ENCODE measurements at regions not wholly inside any gene's neighbourhood (a gene's known extent, or its start where the extent isn't known, plus 50 kb on each side); places are given as distances from the start of the nearest gene placed in this dataset.

DNA sequence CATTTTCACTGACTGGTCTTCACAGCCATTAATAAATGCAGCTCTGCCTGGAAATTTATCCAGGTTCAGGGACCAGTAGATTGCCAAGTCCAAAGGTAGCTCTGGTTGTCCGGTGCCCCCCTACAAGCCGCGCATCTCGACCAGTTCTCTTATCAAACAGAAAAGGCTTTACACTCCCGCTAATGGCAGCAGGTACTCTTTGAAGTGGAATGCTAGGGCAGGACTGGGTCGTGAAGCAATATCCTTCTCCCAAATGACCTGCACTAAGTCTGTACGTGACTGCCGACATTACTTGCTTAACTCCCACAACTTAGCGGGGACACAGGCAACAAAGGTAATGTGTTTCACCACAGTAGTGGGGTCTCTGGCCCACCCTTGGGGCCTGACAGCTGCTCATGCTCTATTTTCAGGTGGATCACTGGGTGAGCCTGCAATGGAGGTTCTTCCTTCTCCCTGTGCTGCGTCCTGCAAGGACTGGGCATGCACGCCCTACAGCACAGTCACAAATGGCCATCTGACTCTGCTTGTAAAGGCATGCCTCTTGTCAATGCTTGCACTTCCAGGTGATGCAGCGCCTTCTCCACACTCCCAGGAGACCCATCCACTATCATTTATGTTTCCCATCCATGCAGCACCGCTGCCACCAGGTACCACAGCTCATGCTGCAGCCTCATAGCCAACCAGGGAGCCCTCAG lies 96.1 kb upstream of the CTSC start:
- peaks cover 0 to 30% of the 10 kb centered on the region in 2 experiments; a peak in 3 of 5 replicates for H3K4me1 ChIP-seq (replicated peaks in 1 of 2; ENCODE audit: control insufficient read depth in 2 of 2, insufficient read depth in 2 of 2, low read length in 2 of 2)
- ChIA-PET CTCF (ENCODE audit: low intra/inter-chr PET ratio) (no interaction called here), POLR2A (no interaction called here)
- WGBS (ENCODE audit: insufficient coverage, low coverage, missing lambda C conversion rate): 53% methylated on average over 12 of the region's 13 CpGs
- no peak for ATAC-seq
- no peak overlapping the region for H3K4me2 ChIP-seq (ENCODE audit: insufficient read depth, low read length)
- no peaks in the 10 kb centered on the region for H4K20me1 ChIP-seq (replicated peaks; ENCODE audit: control insufficient read depth, insufficient read depth, low read length)
- BruUV-seq (replicated peaks): no TSS peak
- no peak overlapping the region; a peak in 1 of 4 replicates for H3K9ac ChIP-seq (ENCODE audit: insufficient read depth in 1 of 2, low read depth in 2 of 2, low read length in 2 of 2)
- H3K36me3 ChIP-seq (ENCODE audit: control insufficient read depth, insufficient read depth, low read length): no peaks in the 10 kb centered on the region
- peak overlapping the region; percentile 73; the same call in 1 of the 2 replicates for H2AFZ ChIP-seq (ENCODE audit: low read depth, low read length)
- DNase-seq (ENCODE audit: extremely low read depth in 1 of 4, low spot score in 3 of 4): no peak
- in situ Hi-C loops (cut with MboI) (no loop called here), intact Hi-C loops (cut with micrococcal nuclease) (loop anchor here (1.0 kb wide), 1 partner anchor 330 kb away; no protein-coding TSS in a partner anchor)
- H3K9me1 ChIP-seq (ENCODE audit: control insufficient read depth, insufficient read depth, low read length): no peaks in the 10 kb centered on the region
- FAIRE-seq: no peak
- H3K4me3 ChIP-seq: no peak overlapping the region
- H3K9me3 ChIP-seq (replicated peaks; ENCODE audit: control insufficient read depth, insufficient read depth, low read depth, low read length): no peaks in the 10 kb centered on the region
- H3K79me2 ChIP-seq (ENCODE audit: control insufficient read depth, insufficient read depth, low read length): no peaks in the 10 kb centered on the region
- no peak overlapping the region for H3K27ac ChIP-seq (ENCODE audit: extremely low read depth, low read depth, low read length)
- H3K27me3 ChIP-seq (ENCODE audit: control insufficient read depth in 2 of 2, insufficient read depth in 2 of 2, low read length in 2 of 2): no peaks in the 10 kb centered on the region
- TF ChIP-seq ZNF77 (CRISPR knock-in tag; IDR thresholded peaks at IDR 0.05) (no peak), ZFPM2 (CRISPR knock-in tag; IDR thresholded peaks at IDR 0.05) (no peak), ZNF445 (CRISPR knock-in tag; IDR thresholded peaks at IDR 0.05; ENCODE audit: low read depth) (no peak), ZNF57 (CRISPR knock-in tag; IDR thresholded peaks at IDR 0.05) (no peak), SMARCE1 (IDR thresholded peaks at IDR 0.05) (no peak), TBP (optimal IDR thresholded peaks at IDR 0.05; ENCODE audit: low read depth, low read length) (no peak)
- TF ChIP-seq, protein P1, sequence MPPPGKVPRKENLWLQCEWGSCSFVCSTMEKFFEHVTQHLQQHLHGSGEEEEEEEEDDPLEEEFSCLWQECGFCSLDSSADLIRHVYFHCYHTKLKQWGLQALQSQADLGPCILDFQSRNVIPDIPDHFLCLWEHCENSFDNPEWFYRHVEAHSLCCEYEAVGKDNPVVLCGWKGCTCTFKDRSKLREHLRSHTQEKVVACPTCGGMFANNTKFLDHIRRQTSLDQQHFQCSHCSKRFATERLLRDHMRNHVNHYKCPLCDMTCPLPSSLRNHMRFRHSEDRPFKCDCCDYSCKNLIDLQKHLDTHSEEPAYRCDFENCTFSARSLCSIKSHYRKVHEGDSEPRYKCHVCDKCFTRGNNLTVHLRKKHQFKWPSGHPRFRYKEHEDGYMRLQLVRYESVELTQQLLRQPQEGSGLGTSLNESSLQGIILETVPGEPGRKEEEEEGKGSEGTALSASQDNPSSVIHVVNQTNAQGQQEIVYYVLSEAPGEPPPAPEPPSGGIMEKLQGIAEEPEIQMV (tag; conservative IDR thresholded peaks at IDR 0.05; ENCODE audit: low read depth): no peak
- TF ChIP-seq, protein P2, sequence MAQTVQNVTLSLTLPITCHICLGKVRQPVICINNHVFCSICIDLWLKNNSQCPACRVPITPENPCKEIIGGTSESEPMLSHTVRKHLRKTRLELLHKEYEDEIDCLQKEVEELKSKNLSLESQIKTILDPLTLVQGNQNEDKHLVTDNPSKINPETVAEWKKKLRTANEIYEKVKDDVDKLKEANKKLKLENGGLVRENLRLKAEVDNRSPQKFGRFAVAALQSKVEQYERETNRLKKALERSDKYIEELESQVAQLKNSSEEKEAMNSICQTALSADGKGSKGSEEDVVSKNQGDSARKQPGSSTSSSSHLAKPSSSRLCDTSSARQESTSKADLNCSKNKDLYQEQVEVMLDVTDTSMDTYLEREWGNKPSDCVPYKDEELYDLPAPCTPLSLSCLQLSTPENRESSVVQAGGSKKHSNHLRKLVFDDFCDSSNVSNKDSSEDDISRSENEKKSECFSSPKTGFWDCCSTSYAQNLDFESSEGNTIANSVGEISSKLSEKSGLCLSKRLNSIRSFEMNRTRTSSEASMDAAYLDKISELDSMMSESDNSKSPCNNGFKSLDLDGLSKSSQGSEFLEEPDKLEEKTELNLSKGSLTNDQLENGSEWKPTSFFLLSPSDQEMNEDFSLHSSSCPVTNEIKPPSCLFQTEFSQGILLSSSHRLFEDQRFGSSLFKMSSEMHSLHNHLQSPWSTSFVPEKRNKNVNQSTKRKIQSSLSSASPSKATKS (CRISPR knock-in tag; IDR thresholded peaks at IDR 0.05): no peak
- TF ChIP-seq, protein P3, sequence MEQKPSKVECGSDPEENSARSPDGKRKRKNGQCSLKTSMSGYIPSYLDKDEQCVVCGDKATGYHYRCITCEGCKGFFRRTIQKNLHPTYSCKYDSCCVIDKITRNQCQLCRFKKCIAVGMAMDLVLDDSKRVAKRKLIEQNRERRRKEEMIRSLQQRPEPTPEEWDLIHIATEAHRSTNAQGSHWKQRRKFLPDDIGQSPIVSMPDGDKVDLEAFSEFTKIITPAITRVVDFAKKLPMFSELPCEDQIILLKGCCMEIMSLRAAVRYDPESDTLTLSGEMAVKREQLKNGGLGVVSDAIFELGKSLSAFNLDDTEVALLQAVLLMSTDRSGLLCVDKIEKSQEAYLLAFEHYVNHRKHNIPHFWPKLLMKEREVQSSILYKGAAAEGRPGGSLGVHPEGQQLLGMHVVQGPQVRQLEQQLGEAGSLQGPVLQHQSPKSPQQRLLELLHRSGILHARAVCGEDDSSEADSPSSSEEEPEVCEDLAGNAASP (IDR thresholded peaks at IDR 0.05): no peak
